ENCODE measurements at regions not wholly inside any gene's neighbourhood (a gene's known extent, or its start where the extent isn't known, plus 50 kb on each side); places are given as distances from the start of the nearest gene placed in this dataset.
"Not testable (repeated sequence)": the region's sequence is repeated elsewhere in the genome, so short reads cannot be mapped to it uniquely, and the experiment has no call there.

DNA sequence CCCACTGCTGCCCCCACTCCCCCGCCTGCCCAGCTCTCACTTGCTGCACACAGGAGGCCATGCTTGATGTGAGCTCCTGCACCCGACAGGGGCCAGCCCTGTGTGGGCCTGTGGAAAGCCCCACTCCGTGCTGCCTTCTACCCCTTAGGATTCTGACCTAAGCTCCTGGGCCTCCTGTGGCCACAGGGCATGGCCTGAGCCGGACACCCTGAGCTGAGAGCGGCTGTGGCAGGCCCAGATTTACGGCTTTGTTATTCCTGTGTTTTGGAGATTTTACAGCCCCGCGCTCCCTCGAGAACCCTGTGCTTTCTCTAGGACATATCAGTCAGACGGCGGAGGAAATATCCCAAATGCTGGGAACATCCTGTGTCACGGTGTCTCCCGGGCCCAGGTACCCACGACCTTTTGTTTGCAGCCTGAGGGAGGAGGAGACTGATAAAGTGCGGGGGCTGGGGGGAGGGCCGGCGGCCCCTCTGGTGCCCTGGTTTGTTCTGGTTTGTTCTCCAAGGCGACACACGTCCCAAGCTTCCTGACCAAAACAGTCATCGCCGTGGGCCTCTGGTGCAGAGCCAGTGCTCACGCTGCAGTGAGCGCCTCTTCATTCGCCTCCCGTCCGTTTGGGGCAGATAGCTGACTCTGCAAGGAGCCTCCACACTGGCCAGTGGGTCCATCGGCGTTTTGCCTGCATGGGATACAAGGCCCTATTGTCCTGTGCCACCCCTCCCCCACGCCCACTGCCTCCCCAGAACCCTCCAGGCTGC is 363.4 kb downstream of the C16orf95 start:
- Histone ChIP-seq H3K36me3 (ENCODE audit: control insufficient read depth in 2 of 3, insufficient read depth in 3 of 3, low read length in 3 of 3) (peaks cover 0 to 2% (median 0%) of the 10 kb centered on the region in 3 donors), H3K4me3 (ENCODE audit: low read length in 3 of 3) (no peak overlapping the region), H3K27me3 (ENCODE audit: control insufficient read depth, insufficient read depth, low read length) (no peaks in the 10 kb centered on the region), H3K9me3 (ENCODE audit: control insufficient read depth in 2 of 3, insufficient read depth in 1 of 3, low read length in 3 of 3) (peaks cover 0 to 4% (median 0%) of the 10 kb centered on the region in 3 donors), H3K4me1 (ENCODE audit: control insufficient read depth in 2 of 3, insufficient read depth in 2 of 3, low read depth in 1 of 3, low read length in 3 of 3) (no peaks in the 10 kb centered on the region), H3K27ac (ENCODE audit: low read depth in 2 of 2, low read length in 2 of 2) (no peak overlapping the region), H3K9ac (ENCODE audit: low read length in 3 of 3) (no peak overlapping the region)
- FAIRE-seq (no peak), DNase-seq (peak in 4 of 5 donors; percentile 71 to 78 (median 76))
- TF ChIP-seq, protein P1, sequence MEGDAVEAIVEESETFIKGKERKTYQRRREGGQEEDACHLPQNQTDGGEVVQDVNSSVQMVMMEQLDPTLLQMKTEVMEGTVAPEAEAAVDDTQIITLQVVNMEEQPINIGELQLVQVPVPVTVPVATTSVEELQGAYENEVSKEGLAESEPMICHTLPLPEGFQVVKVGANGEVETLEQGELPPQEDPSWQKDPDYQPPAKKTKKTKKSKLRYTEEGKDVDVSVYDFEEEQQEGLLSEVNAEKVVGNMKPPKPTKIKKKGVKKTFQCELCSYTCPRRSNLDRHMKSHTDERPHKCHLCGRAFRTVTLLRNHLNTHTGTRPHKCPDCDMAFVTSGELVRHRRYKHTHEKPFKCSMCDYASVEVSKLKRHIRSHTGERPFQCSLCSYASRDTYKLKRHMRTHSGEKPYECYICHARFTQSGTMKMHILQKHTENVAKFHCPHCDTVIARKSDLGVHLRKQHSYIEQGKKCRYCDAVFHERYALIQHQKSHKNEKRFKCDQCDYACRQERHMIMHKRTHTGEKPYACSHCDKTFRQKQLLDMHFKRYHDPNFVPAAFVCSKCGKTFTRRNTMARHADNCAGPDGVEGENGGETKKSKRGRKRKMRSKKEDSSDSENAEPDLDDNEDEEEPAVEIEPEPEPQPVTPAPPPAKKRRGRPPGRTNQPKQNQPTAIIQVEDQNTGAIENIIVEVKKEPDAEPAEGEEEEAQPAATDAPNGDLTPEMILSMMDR (IDR thresholded peaks at IDR 0.05; ENCODE audit: borderline replicate concordance, extremely low read depth, insufficient read depth): no peak
- intact Hi-C loops (cut with DNase I): no loop called here

DNA sequence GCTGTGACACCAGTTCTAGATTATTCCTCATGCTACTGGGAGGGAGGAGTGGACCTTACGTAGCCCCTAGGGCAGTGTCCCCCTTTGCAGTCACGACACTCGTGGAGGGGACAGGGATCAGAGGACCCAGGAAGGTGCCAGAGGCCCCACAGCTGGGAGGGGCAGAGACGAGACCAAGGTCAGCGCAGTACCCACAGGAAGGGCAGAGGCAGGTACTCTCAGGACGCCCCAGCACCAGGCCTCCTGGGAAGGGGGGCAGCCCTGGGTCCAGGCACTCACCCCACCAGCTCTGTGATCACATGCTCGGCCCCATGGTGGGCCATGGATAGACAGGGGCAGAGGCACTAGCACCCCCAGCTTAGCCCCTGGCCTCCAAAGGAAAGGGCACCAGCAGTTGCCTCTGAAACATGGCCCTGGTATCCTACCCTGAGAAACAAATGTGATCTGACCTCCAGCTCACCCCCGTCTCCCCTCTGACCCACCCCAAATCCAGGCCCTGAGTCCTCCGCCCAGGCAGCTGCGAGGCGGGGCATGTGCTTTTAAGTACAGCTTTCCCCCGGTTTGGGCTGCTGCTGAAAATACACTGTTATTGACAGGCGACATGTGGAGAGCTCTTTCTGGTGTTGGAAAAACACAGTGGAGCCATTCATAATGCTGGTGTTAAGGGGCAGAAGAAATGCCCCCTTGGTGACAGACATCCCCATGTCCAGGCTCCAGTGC is 361.9 kb downstream of the C16orf95 start:
- no peak overlapping the region for H3K27ac ChIP-seq (ENCODE audit: low read depth in 2 of 2, low read length in 2 of 2)
- H3K4me3 ChIP-seq (ENCODE audit: low read length in 3 of 3): no peak overlapping the region
- FAIRE-seq: no peak
- H3K36me3 ChIP-seq (ENCODE audit: control insufficient read depth in 2 of 3, insufficient read depth in 3 of 3, low read length in 3 of 3): peaks cover 0 to 2% (median 0%) of the 10 kb centered on the region in 3 donors
- TF ChIP-seq, protein P1 (IDR thresholded peaks at IDR 0.05; ENCODE audit: borderline replicate concordance, extremely low read depth, insufficient read depth): no peak
- H3K9me3 ChIP-seq (ENCODE audit: control insufficient read depth in 2 of 3, insufficient read depth in 1 of 3, low read length in 3 of 3): peaks cover 0 to 4% (median 0%) of the 10 kb centered on the region in 3 donors
- intact Hi-C loops (cut with DNase I): no loop called here
- no peak overlapping the region for H3K9ac ChIP-seq (ENCODE audit: low read length in 3 of 3)
- no peak for DNase-seq
- peaks cover 0 to 5% (median 0%) of the 10 kb centered on the region in 3 donors for H3K4me1 ChIP-seq (ENCODE audit: control insufficient read depth in 2 of 3, insufficient read depth in 2 of 3, low read depth in 1 of 3, low read length in 3 of 3)
- no peaks in the 10 kb centered on the region for H3K27me3 ChIP-seq (ENCODE audit: control insufficient read depth, insufficient read depth, low read length)

DNA sequence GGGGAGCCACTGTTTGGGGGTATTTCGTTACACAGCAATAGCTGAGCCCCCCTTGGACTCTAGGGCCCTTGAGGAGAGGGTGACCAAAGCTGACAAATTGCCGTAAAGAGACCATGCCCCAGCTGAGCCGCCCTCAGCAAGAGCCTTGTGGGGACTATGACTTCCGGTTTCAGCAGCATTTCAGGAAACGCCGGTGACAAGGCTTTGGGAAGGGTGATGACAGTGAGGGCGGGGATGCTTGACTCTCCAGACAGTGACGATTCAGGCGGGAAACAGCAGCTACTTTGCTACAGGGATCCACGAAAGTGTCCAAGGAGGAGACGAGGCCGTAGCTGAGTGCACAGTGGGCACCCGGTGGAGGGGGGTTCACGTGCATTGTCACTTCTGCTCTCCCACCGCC is 360.8 kb downstream of the C16orf95 start:
- DNase-seq (no peak), FAIRE-seq (no peak)
- no peak overlapping the region for H3K9ac ChIP-seq (ENCODE audit: low read length in 3 of 3)
- peaks cover 0 to 9% (median 0%) of the 10 kb centered on the region in 3 donors for H3K4me1 ChIP-seq (ENCODE audit: control insufficient read depth in 2 of 3, insufficient read depth in 2 of 3, low read depth in 1 of 3, low read length in 3 of 3)
- H3K36me3 ChIP-seq (ENCODE audit: control insufficient read depth in 2 of 3, insufficient read depth in 3 of 3, low read length in 3 of 3): no peaks in the 10 kb centered on the region
- H3K9me3 ChIP-seq (ENCODE audit: control insufficient read depth in 2 of 3, insufficient read depth in 1 of 3, low read length in 3 of 3): no peaks in the 10 kb centered on the region
- H3K4me3 ChIP-seq (ENCODE audit: low read length in 3 of 3): no peak overlapping the region
- H3K27ac ChIP-seq (ENCODE audit: low read depth in 2 of 2, low read length in 2 of 2): no peak overlapping the region
- TF ChIP-seq, protein P1 (IDR thresholded peaks at IDR 0.05; ENCODE audit: borderline replicate concordance, extremely low read depth, insufficient read depth): no peak
- intact Hi-C loops (cut with DNase I): no loop called here
- no peaks in the 10 kb centered on the region for H3K27me3 ChIP-seq (ENCODE audit: control insufficient read depth, insufficient read depth, low read length)

DNA sequence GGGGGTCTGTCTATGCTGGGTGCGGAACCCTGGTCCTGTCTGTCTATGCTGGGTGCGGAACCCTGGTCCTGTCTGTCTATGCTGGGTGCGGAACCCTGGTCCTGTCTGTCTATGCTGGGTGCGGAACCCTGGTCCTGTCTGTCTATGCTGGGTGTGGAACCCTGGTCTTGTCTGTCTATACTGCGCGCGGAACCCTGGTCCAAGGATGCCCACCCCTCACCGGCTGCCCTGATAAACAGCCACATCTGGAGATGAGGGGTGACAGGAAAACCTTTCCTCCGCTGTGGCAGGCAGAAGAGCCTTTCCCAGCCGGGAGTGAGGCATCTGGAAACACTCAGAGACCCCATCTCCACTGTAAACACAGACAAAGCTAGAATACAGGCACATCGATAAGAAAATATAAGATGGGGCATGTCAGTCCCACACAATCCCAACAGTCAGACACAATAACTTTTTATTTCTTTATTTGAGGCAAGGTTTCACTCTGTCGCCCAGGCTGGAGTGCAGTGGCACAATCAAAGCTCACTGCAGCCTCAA is 359.5 kb downstream of the C16orf95 start:
- DNase-seq: peak in 1 of 5 donors; percentile 19
- H3K27me3 ChIP-seq (ENCODE audit: control insufficient read depth, insufficient read depth, low read length); intact Hi-C loops (cut with DNase I); H3K4me3 ChIP-seq (ENCODE audit: low read length in 3 of 3); H3K9me3 ChIP-seq (ENCODE audit: control insufficient read depth in 2 of 3, insufficient read depth in 1 of 3, low read length in 3 of 3); FAIRE-seq; H3K36me3 ChIP-seq (ENCODE audit: control insufficient read depth in 2 of 3, insufficient read depth in 3 of 3, low read length in 3 of 3); H3K27ac ChIP-seq (ENCODE audit: low read depth in 2 of 2, low read length in 2 of 2); H3K9ac ChIP-seq (ENCODE audit: low read length in 3 of 3): not testable (repeated sequence)
- H3K4me1 ChIP-seq (ENCODE audit: control insufficient read depth in 2 of 3, insufficient read depth in 2 of 3, low read depth in 1 of 3, low read length in 3 of 3): peaks cover 0 to 12% (median 0%) of the 10 kb centered on the region in 3 donors

Data from kidney (tissue), 13 donors.